ENCODE measurements at regions not wholly inside any gene's neighbourhood (a gene's known extent, or its start where the extent isn't known, plus 50 kb on each side); places are given as distances from the start of the nearest gene placed in this dataset.

DNA sequence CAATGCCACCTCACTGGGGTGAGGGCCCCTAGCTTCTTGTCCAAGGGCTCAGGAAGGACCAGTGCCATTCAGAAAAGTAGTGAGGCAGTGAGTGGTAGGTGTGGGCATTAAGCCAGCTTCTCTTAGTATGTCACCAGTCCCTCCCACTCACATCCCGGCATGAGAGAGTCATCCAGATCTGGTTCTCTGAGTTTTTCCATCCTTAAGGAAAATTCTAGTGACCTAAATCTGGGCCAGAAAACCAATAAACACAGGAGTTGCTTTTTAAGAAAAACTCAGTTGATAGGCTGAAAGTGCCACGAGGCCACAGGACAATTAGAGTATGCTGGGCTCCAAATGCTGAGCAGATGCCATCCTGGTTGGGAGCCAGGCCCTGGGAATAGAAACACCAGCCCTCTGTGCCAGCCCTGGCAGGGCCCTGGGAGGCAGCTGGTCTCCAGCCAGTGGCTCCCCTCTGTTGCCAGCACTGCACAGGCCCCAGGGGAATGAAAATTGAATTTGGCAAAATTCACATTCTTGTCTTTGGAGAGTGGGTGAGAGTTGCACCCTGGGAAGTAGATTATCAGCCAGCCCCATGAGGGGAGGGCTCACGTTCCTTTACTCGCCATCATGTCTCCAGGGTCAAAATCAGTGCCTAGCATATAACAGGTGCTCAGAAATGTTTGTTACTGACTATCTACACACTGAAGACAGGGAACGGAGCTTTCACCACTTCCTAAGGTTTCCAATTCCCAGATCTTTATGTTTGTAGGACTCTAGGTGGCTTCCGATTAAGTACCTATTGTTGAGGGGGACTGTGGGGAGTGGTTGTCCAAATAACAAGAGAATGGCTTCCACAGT, 52.8 kb downstream of the FAM43A start:
- DNase-seq (ENCODE audit: extremely low spot score): no peak
- CTCF ChIA-PET: no interaction called here
- POLR2A ChIA-PET: interaction anchor here (0.9 to 1.5 kb wide), 2 partner anchors 30 to 52 kb away, joined by 3 read pairs; no protein-coding TSS in a partner anchor
- no peak for TF ChIP-seq TARDBP (IDR thresholded peaks at IDR 0.05)
- TF ChIP-seq HDGF (IDR thresholded peaks at IDR 0.05; ENCODE audit: borderline replicate concordance): no peak
- TF ChIP-seq BHLHE40 (IDR thresholded peaks at IDR 0.05; ENCODE audit: borderline replicate concordance): no peak
- TF ChIP-seq FOXK2 (IDR thresholded peaks at IDR 0.05): no peak
- no peak for TF ChIP-seq ARNT (IDR thresholded peaks at IDR 0.05)
- TF ChIP-seq ELF4 (IDR thresholded peaks at IDR 0.05): no peak
- no peak for TF ChIP-seq NFRKB (IDR thresholded peaks at IDR 0.05)
- no peak for TF ChIP-seq LEF1 (IDR thresholded peaks at IDR 0.05; ENCODE audit: borderline replicate concordance)
- TF ChIP-seq ZNF384 (IDR thresholded peaks at IDR 0.05): no peak
- TF ChIP-seq PKNOX1 (IDR thresholded peaks at IDR 0.05): no peak
- no peak for TF ChIP-seq FOXM1 (IDR thresholded peaks at IDR 0.05; ENCODE audit: borderline replicate concordance)
- no peak for TF ChIP-seq L3MBTL2 (conservative IDR thresholded peaks at IDR 0.05)
- no peak for TF ChIP-seq SUZ12 (IDR thresholded peaks at IDR 0.05)
- TF ChIP-seq CTBP1 (IDR thresholded peaks at IDR 0.05; ENCODE audit: borderline replicate concordance): no peak
- no peak for TF ChIP-seq SP1 (IDR thresholded peaks at IDR 0.05)

- CTCF ChIA-PET: no interaction called here
- TF ChIP-seq ZNF384 (IDR thresholded peaks at IDR 0.05) (no peak), NFRKB (IDR thresholded peaks at IDR 0.05) (no peak), PKNOX1 (IDR thresholded peaks at IDR 0.05) (no peak), ARNT (IDR thresholded peaks at IDR 0.05) (no peak), TARDBP (IDR thresholded peaks at IDR 0.05) (no peak), SP1 (IDR thresholded peaks at IDR 0.05) (no peak), L3MBTL2 (conservative IDR thresholded peaks at IDR 0.05) (no peak), FOXK2 (IDR thresholded peaks at IDR 0.05) (no peak), FOXM1 (IDR thresholded peaks at IDR 0.05; ENCODE audit: borderline replicate concordance) (no peak), BHLHE40 (IDR thresholded peaks at IDR 0.05; ENCODE audit: borderline replicate concordance) (no peak)
- POLR2A ChIA-PET: no interaction called here
- no peak for DNase-seq (ENCODE audit: extremely low spot score)
Observed at GRCh38 chr3:194739498-194740284, 54.0 kb downstream of the FAM43A start.

DNA sequence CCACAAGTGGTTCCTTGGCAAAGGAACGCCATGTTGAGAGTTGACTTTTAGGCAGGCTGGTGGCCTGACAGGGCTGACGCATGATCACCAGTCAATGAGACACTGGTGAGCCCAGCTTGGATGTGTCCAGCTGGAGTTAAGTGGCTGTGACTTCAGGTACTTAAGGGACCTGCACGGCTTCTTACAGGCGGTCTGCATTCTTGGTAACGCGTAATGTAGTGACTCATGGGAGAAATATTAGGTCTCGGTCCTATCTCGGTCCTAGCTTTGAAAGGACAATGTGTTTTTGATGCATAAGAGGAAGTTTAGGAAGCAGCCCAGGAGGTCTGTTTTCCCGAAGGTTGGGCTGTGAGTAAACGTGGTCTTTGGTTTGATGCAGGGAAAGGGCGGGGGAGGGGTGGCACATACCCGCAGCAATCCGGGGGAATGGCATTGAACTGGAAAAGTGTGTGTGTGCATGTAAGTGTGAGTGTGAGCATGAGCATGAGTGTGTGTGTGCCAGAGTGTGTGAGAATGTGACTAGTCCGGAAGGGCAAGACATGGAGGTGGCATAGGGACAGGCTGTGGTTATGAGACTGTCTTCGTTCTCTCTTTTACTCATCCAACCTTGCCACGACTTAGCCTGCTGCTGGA, 55.3 kb downstream of the FAM43A start:
- TF ChIP-seq LEF1 (IDR thresholded peaks at IDR 0.05; ENCODE audit: borderline replicate concordance) (no peak), FOXA1 (IDR thresholded peaks at IDR 0.05) (no peak), CTBP1 (IDR thresholded peaks at IDR 0.05; ENCODE audit: borderline replicate concordance) (no peak), ELF4 (IDR thresholded peaks at IDR 0.05) (no peak), NFRKB (IDR thresholded peaks at IDR 0.05) (no peak), PKNOX1 (IDR thresholded peaks at IDR 0.05) (no peak), FOXM1 (IDR thresholded peaks at IDR 0.05; ENCODE audit: borderline replicate concordance) (no peak), FOXK2 (IDR thresholded peaks at IDR 0.05) (no peak), ZNF384 (IDR thresholded peaks at IDR 0.05) (no peak), HDGF (IDR thresholded peaks at IDR 0.05; ENCODE audit: borderline replicate concordance) (no peak), ARNT (IDR thresholded peaks at IDR 0.05) (no peak), L3MBTL2 (conservative IDR thresholded peaks at IDR 0.05) (no peak)
- no peak for DNase-seq (ENCODE audit: extremely low spot score)
- ChIA-PET POLR2A (no interaction called here), CTCF (interaction anchor here (0.6 to 0.7 kb wide), 2 partner anchors 250 to 472 kb away, joined by 3 read pairs; no protein-coding TSS in a partner anchor)

DNA sequence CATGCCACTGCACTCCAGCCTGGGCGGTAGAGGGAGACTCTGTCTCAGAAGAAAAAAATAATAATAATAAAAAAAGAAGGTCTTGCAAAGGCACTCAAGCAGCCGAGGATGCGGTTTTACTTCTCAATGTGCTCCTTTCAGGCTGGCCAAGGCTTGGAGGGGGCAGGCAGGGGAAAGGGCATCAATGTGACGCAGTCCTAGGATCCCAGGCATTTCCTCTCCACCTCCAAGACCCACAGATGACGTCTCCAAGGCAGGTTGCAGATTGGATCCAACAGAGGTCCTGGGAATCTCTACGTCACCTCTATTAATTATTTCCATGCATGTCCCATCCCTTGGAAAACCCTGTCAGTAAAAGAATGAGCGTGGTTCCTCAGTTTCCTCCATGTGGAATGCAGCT, 56.2 kb downstream of the FAM43A start:
- ChIA-PET POLR2A (no interaction called here), CTCF (no interaction called here)
- no peak for DNase-seq (ENCODE audit: extremely low spot score)
- no peak for TF ChIP-seq FOXM1 (IDR thresholded peaks at IDR 0.05; ENCODE audit: borderline replicate concordance)

DNA sequence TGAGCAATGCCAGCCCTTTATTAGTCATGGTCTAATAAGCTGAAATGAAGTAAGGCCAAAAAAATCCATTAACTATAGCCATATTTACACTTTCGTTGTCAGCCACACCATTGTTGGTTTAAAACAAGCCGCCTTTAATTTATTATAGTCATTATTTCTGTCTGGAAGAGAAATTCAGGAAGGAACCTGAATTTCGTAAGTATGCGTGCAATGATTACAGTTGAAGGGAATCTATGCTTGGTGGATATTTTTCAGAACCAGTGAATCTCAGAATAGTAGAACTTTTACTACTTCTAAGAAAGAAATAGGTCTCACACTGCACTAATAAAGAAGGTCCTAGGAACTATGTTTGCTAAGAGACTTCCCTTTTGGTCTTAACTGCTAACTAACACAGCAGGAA, 59.1 kb downstream of the FAM43A start:
- TF ChIP-seq ZNF384 (IDR thresholded peaks at IDR 0.05) (no peak), PKNOX1 (IDR thresholded peaks at IDR 0.05) (no peak), TARDBP (IDR thresholded peaks at IDR 0.05) (no peak), BHLHE40 (IDR thresholded peaks at IDR 0.05; ENCODE audit: borderline replicate concordance) (no peak), L3MBTL2 (conservative IDR thresholded peaks at IDR 0.05) (no peak), LEF1 (IDR thresholded peaks at IDR 0.05; ENCODE audit: borderline replicate concordance) (no peak), HDGF (IDR thresholded peaks at IDR 0.05; ENCODE audit: borderline replicate concordance) (no peak), NFRKB (IDR thresholded peaks at IDR 0.05) (no peak), FOXK2 (IDR thresholded peaks at IDR 0.05) (no peak), FOXA1 (IDR thresholded peaks at IDR 0.05) (no peak), FOXM1 (IDR thresholded peaks at IDR 0.05; ENCODE audit: borderline replicate concordance) (no peak), SUZ12 (IDR thresholded peaks at IDR 0.05) (no peak), ARNT (IDR thresholded peaks at IDR 0.05) (no peak), SP1 (IDR thresholded peaks at IDR 0.05) (no peak), CTBP1 (IDR thresholded peaks at IDR 0.05; ENCODE audit: borderline replicate concordance) (no peak), ELF4 (IDR thresholded peaks at IDR 0.05) (no peak)
- ChIA-PET POLR2A (no interaction called here), CTCF (no interaction called here)
- DNase-seq (ENCODE audit: extremely low spot score): no peak
